ENCODE measurements at regions not wholly inside any gene's neighbourhood (a gene's known extent, or its start where the extent isn't known, plus 50 kb on each side); places are given as distances from the start of the nearest gene placed in this dataset.

DNA sequence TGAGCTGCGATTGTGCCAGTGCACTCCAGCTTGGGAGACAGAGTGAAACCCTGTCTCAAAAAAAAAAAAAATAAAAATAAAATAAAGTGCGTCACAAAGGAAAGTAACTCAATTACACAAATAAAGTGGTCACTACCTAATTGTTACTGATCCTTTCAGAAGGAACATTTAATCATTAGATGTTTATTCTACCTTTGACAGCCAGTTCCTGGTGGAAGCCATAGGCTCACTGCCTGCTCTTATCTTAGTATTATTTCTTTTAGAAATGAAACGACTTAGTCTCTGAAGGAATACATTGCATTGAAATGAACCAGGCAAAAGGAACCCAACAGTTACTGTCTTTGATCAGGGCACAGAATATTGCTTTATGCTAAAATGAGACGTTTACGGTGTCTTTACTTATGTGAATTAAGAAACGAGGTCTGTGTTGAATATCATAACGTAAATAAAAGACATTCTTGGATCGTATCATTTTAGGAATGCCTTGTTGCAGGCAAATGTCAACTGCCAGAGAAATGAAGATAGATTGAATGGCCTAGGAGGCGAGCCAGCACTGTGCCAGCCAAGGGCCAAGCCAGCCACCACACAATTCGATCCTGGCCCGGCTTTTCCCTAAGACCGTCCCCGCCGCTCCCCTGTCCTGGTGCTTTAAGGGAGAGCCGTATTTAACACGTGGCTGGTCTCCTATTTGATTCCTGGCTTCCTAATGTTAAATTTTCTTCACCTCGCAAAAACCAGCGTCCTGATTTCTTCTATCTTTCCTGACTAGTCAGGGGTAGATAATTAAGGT is 136.7 kb upstream of the GMDS start:
- no peak for DNase-seq (ENCODE audit: low read depth in 1 of 2, low spot score in 1 of 2)

DNA sequence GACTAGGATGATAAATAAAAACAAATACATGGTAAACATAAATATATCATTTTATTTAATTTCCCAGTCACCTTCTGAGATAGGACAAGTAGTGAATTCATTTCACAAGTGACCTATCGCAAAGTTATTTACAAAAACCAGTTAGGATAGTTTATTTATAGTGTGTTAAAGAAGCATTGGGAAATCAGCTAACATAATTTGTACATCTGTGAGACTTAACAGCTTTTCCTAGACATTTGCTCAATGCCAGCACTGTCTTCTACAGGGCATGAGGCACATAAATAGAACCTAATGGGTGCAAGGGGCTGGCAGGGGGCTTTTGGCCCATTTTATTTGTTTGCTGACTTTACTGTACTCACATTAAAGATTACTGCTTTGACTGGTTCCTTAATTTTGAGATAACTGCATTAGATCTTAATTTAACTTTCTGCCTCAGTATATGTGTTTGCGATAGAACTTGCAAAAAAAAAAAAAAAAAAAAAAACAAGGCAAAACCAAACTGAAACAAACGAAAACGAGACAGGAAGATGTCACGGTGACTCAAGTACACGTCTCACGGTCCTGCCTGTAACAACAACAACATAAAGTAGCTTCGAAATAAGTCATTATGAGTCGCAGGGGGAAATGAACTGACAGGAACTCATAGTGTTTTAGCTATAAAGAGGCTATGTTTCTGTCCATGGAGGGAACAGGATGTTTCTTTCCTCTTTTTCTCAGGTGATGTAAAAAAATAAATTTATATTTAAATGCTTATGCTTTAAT is 133.7 kb upstream of the GMDS start:
- no peak for DNase-seq (ENCODE audit: low read depth in 1 of 2, low spot score in 1 of 2)

DNA sequence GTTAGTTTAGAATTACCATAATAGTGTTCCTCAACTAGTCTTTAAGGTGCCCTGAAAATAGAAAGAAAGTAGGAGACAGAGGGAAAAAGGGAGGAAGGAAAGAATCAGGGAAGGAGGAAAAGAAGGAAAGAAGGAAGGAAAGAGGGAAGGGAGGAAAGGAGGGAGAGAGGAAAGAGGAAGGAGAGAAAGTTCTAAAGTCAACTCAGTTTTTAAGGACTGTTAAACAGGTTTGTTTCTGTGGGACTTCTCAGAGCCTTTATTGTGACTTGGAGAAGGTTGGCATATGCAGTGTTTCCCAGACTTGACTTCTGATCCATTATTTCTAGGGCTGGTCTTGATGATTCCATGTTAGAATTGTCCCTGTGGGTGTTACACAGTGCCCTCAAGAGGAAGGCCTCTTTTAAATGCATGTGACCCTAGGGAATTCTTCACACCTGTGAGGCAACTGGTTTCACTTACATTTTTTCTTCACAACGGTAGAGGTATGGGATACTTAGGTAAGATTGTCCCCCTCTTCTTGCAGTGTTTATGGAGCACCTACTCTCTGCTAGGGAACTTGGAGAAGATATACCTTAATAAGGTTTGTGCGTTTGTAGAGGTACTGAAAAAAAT is 132.7 kb upstream of the GMDS start:
- no peak for DNase-seq (ENCODE audit: low read depth in 1 of 2, low spot score in 1 of 2)

DNA sequence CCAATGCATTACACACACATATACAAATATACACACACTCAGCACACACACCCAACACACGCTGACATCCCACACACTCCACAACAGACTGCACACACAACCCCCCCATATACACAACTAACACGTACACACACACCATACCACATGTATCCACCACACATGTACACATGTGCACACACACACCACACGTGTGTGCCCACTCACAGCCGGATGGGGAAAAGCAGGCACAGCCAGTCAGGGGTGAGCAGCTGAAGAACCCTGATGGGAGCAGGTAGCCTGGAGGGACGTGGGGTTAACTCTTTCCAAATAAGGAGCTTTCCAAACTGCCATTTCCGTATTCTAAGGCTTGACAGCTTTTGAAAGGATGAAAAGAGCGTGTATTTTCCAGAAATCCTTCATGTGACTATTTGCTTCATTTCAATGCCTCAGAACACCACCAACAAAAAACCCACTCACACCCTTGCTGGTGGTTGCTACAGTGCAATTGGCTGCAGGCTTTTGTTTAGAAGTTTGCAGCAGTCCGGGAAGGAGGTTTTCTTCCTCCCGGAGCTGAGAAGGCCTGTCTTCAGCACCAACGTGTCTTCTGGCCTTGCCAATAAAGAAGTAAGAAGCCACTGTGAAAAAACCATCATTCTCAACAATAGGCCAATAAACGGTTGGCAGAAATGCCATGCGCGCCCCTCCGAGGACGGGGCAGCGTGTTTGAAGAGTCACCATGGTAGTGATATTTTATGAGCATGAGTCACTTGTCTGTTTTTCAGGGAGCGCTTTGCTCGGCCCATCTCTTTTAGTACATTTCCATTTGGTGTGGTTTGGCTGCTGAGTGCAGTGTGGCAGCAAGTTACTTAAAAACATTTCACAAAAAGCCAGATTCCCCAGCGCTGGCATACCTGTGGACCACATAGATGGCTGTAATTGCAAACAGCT is 131.3 kb upstream of the GMDS start:
- no peak for DNase-seq (ENCODE audit: low read depth in 1 of 2, low spot score in 1 of 2)

DNA sequence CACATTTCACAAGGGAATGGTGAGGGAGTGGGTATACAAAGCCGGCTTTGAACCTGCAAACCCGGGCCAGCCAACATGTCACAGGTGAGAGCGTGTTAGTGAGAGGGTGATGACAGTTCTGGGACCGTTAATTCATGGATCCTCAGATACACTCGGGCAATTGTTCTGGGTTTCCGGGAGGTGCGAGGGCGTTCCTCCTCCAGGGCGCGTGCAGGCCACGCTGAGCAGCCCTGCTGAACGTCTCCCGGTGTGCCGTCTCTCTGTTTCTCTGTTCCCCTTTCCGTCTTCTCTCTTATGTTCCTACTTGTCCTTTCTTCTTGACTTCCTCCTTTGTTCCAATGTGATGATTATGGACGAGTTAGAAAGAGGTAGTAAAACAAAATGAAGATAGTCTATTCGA is 130.0 kb upstream of the GMDS start:
- DNase-seq (ENCODE audit: low read depth in 1 of 2, low spot score in 1 of 2), result no peak

DNA sequence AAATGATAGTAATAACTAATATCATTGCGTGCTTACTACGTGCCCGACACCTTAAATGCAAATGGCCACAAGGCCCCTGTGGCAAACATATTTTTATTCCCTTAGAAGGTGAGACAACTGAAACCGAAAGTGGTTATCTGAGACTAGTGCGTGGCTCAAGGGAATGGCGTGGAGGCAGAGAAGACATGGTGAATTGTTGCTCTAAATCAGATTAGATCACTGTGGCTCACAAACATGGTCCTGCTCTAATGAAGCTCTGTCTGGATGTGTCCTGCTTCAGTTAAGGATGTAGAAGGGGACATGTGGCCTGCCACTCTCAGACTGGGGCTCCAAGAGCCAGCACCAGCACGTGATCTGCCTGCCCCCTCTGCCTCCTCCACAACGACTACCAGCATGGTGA is 124.2 kb upstream of the GMDS start:
- DNase-seq (ENCODE audit: low read depth in 1 of 2, low spot score in 1 of 2), result no peak

DNA sequence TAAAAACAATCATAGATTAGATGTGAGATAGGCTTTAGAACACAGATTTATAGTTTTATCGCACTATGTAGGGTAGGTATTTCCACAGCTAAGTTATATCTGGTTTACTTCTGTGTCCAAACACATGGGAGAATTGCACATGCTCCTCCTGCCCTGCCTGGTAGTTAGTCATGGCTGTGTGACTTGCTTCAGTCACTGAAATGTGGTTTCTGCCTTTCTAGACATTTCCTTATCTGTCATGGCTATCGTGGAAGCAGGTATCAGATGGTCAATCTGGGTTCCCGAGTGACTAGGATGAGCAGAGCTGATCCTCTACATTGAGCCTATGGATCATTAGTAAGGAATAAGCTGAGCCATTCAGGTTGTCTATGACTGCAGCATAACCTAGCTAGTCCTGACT is 117.8 kb upstream of the GMDS start:
- DNase-seq (ENCODE audit: low read depth in 1 of 2, low spot score in 1 of 2), result no peak

DNA sequence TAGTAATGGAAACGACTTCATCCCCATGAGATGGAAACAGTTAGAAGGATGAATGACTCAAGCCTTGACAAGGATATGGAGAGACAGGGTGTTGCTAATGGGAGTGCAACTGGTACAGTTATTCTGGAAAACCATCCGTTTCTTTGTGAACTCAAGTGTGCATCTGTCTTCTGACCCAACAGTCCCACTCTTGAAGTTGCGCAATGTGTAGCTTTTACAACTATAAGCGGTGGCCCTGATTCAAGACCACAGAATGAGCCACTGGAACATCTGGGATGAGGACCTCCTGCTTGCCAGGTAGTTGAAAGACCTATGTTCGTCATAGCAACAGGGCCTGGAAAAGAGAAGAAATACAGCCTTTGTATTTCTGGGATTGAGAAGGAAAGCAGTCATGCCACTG is 115.8 kb upstream of the GMDS start:
- DNase-seq (ENCODE audit: low read depth in 1 of 2, low spot score in 1 of 2), result no peak

DNA sequence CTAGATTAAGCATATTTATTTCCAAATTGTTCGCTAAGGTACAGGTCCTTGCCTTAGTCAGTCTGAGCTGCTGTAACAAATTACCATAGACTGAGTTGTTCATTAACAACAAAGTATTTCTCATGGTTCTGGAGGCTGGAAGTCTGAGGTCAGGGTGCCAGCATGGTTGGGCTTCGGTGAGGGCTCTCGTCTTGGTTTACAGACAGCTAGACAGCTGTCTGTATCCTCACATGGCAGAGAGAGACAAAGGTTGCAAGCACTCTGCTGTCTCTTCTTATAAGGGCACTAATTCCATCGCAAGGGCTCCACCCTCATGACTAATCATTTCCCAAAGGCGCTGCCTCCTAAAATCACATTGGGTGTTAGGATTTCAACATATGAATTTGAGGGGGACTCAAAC is 115.3 kb upstream of the GMDS start:
- no peak for DNase-seq (ENCODE audit: low read depth in 1 of 2, low spot score in 1 of 2)

DNA sequence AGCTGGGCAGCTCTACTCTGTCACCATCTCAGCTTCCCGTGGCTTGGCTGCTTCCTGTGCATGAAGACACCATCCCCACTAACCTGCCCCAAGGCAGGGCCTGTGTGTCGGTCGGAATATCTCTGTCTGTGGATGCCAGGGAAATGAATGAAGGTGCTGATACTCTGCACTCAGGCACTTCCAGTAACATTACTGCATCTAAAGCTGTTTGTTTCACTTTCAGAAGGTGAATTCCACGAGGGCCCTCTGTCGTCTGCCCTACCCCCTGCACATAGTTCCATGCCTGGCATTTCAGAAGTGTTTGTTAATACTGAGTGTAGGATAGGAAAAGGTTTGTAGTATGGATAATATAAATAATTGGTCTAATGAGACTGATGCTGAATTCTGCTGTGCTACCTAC is 114.7 kb upstream of the GMDS start:
- no peak for DNase-seq (ENCODE audit: low read depth in 1 of 2, low spot score in 1 of 2)

DNA sequence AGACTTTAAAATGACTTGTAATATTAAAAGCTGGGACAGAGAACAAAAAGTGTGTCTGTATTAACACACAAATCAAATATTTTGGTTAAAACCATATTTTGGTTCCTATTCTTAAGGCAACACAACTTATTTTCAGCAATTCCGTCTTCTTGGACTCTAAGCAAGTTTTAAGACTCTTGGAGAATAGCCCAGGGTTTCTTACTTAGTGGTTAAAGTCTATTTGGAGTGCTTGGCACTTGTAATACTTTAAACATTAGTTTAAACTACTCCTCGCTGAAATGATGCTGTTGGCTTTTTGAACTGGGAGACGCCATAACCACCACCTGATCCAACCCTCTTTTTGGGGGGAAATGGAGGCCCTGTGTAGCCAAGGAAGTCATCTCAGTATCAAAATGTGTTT is 109.7 kb upstream of the GMDS start:
- no peak for DNase-seq (ENCODE audit: low read depth in 1 of 2, low spot score in 1 of 2)

DNA sequence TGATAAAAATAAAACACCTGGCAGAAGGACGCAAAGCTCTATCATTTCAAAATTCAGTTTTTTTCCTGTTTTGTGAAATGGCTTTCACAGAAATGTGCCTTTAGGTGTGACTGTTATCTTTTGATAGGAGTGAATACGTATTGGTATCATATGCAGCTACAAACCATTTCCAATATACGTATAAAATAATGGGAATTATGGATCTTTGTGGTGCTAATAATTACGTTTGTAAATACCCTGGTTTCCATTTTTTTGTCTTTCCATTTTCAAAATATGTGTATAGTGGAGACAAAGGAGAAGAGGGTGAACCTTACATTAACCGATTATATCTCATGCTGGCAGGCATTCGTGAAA is 108.7 kb upstream of the GMDS start:
- DNase-seq (ENCODE audit: low read depth in 1 of 2, low spot score in 1 of 2), result no peak

DNA sequence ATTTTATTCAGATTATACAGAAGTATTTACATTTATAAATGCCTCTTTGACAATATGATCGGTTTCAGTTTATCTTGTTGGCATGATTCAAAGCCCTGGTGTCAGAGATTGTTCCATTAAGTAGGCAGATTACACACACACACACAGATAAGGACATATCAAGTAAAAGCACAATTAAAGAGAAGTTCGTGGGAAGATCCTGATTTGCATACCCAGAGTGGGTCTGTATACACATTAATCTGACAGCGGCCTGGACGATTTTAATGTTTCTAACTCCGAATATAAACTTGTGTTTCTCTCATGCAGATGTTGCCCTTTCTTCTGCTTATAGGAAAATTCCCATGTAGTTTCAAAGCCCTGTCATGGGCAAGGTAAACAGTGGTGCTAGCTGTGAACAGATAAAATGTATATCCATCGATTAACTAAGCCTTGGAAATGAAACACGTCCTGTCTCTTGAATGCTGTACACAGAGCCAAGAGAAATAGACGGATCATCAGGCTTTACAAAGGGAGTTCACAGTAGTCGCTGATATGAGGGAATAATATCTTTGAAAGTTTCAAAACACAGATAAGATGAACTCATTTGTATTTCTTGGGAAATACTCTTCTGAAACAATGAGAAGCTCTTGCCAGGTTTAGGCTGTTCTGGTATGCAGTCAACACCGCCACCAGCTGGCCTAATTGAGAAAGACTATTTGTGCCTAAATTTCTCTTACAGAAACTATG is 108.2 kb upstream of the GMDS start:
- DNase-seq (ENCODE audit: low read depth in 1 of 2, low spot score in 1 of 2), result peak in 1 of 2 donors; percentile 5

DNA sequence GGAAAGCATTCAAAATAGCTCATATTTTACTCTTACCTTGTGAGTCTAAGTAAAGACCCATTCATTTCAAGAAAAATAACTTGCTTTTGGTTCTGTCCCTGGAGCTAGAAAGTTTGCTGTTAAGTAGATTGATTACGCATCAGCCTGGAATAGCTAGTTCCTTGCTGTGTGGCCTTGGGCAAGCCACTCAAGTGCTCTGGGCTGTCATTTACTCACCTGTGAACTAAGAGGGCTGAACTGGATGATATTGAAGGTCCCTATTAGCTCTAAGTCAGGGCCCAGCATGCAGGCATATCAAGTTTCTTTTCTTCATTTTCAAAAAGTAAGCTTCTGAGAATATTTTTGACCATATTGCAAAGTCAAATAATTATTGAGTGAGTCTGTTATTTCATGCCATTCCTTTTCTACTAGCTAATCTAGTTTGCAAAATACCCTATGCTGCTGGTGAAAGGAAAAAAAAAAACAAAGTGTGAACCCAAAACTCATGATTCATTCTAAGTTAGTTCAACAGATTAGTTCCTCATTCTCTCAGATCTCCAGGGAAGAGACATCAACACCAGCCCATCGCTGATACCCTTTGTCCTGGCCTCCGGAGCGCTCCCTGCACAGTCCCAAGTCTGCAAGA is 106.5 kb upstream of the GMDS start:
- DNase-seq (ENCODE audit: low read depth in 1 of 2, low spot score in 1 of 2), result no peak

DNA sequence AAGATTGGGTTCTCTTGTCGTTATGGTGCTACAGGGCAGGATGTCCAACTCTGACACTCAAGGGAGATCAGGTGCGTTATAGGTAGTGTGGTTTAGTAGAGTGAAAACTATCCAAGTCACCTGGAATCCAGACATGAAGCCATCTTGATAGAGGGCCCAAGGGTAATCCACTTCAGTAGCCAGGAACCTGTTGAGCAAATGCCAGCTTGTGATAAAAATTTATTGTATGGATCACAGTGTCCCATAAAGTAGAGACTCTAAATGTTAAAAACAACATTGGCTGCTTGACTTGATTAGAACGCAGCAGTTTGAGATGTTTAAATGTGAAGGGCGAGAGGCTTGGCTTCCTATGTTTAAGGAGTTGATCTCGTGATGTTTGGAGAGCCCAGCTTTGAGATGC is 105.7 kb upstream of the GMDS start:
- DNase-seq (ENCODE audit: low read depth in 1 of 2, low spot score in 1 of 2), result no peak

DNA sequence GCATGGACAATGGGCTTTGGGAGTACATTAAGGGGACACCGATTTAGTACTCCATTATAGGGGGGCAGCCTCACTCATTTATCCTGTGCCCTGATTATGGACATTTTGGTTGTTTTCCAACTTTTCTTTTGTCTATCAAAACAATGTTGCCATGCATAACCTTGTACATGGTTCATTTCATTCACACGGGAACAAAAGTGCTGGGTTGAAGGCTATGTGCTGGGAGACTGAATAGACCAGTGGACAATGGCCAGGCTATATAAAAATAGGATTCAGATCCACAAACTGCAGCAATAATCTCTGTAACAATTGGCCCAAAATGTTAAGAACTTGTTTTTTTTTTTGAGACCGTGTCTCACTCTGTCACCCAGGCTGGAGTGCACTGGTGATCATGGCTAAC is 100.7 kb upstream of the GMDS start:
- no peak for DNase-seq (ENCODE audit: low read depth in 1 of 2, low spot score in 1 of 2)

DNA sequence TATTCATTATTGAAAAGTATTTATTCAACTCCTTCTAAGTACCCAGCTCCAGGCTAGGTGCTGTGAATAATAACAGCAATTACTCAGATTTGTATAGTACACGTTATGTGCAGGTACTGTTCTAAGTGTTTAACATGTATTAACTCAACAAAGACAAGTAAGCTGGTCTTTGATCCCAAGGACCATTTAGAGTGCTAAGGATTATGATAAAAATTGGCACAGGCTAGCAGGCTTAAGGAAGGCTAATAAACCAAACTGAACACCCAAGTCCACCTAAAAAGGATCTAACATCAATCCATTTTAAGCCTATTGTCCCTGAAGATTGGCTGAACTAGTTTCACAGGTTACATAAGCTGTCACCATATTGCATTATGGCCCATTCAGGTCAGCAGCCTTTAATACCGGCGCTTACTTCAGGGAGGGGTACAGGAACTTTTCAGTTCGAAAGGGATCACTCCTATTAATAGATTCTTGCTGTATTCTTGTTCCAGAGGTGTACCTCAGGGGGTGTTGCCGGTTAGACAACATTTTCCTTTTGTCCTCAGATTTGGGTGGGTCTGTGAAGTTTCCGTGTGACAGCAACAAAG is 99.0 kb upstream of the GMDS start:
- no peak for DNase-seq (ENCODE audit: low read depth in 1 of 2, low spot score in 1 of 2)

DNA sequence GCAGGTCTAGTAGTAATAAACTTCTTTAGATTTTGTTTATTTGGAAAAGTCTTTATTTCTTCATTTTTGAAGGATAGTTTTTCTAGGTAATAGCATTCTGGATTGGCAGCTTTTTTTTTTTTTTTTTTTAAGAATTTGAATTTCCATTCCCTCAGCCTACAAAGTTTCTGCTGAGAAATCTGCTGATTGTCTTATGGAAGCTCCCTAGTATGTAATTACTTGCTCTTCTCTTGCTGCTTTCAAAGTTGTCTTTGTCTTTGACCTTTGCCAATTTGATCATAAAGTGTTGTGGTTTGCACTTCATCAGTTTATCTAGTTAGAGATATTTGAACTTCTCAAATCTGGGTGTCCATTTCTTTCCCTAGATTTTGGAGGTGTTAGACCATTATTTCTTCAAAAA is 82.2 kb upstream of the GMDS start:
- DNase-seq (ENCODE audit: low read depth in 1 of 2, low spot score in 1 of 2), result no peak

DNA sequence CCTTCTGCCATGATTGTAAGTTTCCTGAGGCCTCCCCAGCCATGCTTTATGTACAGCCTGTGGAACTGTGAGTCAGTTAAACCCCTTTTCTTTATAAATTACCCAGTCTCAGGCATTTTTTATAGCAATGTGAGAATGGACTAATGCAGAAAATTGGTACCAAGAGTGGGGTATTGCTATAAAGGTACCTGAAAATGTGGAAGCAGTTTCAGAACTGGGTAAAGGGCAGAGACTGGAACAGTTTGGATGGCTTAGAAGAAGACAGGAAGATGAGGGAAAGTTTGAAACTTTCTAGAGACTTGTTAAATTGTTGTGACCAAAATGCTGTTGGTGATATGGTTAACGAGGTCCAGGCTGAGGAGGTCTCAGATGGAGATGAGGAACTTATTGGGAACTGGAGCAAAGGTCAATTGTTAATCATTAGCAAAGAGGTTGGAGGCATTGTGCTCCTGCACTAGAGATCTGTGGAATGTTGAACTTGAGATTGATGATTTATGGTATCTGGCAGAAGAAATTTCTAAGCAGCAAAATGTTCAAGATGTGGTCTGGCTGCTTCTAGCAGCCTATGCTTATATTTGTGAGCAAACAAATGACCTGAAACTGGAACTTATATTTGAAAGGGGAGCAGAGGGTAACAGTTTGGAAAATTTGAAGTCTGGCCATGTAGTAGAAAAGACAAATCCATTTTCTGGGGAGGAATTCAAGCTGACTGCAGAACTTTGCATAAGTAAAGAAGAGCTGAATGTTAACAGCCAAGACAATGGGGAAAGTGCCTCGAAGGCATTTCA is 79.0 kb upstream of the GMDS start:
- no peak for DNase-seq (ENCODE audit: low read depth in 1 of 2, low spot score in 1 of 2)

Measured in activated T-helper 1 cell treated with anti-CD3 and anti-CD28 coated beads, Interleukin-2, amount 50 U/mL, for 16 hours (primary cell).